H9 (cell line): ENCODE measurements at regions not wholly inside any gene's neighbourhood (a gene's known extent, or its start where the extent isn't known, plus 50 kb on each side); places are given as distances from the start of the nearest gene placed in this dataset.

ENCODE experiments used
- DNase-seq: peaks from one replicate; pipeline ENCODE4 v3.0.0-alpha.2; 2017
- H2AFZ ChIP-seq: one replicate; pipeline ENCODE4 v1.6.1; 2013; ENCODE audit warnings: mild to moderate bottlenecking, low read length, control low read depth, moderate library complexity
- H2AK5ac ChIP-seq: 2 replicates; pipeline ENCODE4 v1.6.1; 2013; ENCODE audit warnings: low read length, control low read depth, mixed read lengths; ENCODE audit not compliant: insufficient read length
- H2BK120ac ChIP-seq: one replicate; pipeline ENCODE4 v1.6.1; 2013; ENCODE audit warnings: low read depth, mild to moderate bottlenecking, low read length, control low read depth, inconsistent platforms; ENCODE audit not compliant: poor library complexity, severe bottlenecking
- H2BK12ac ChIP-seq: 2 replicates; pipeline ENCODE4 v1.6.1; 2013; ENCODE audit warnings: low read length, control low read depth, mixed read lengths, low read depth; ENCODE audit not compliant: insufficient read length
- H2BK15ac ChIP-seq: 2 replicates; pipeline ENCODE4 v1.6.1; 2013; ENCODE audit warnings: low read depth, low read length, control low read depth
- H2BK20ac ChIP-seq: one replicate; pipeline ENCODE4 v1.6.1; 2013; ENCODE audit warnings: low read depth, mild to moderate bottlenecking, low read length, control low read depth, inconsistent platforms; ENCODE audit not compliant: poor library complexity, severe bottlenecking
- H2BK5ac ChIP-seq: 2 replicates; pipeline ENCODE4 v1.6.1; 2013; ENCODE audit warnings: low read length, control low read depth, mixed read lengths; ENCODE audit not compliant: insufficient read length
- H3K14ac ChIP-seq: 2 replicates; pipeline ENCODE4 v1.6.1; 2013; ENCODE audit warnings: low read length, control low read depth; ENCODE audit not compliant: insufficient read depth
- H3K18ac ChIP-seq: 2 replicates; pipeline ENCODE4 v1.6.1; 2013; ENCODE audit warnings: low read depth, mild to moderate bottlenecking, mixed read lengths, low read length, control low read depth; ENCODE audit not compliant: insufficient read length
- H3K23ac ChIP-seq: 2 replicates; pipeline ENCODE4 v1.6.1; 2013; ENCODE audit warnings: low read length, control low read depth, mixed read lengths, low read depth; ENCODE audit not compliant: insufficient read length
- H3K23me2 ChIP-seq: 2 replicates; pipeline ENCODE4 v1.6.1; 2013; ENCODE audit warnings: low read depth, mild to moderate bottlenecking, mixed read lengths, low read length, control low read depth; ENCODE audit not compliant: insufficient read length, poor library complexity, severe bottlenecking
- H3K27ac ChIP-seq: 2 replicates; pipeline ENCODE4 v1.5.1; 2013; ENCODE audit warnings: low read length, control low read depth, mixed read lengths, low read depth; ENCODE audit not compliant: insufficient read length
- H3K27me3 ChIP-seq: 2 replicates; pipeline ENCODE4 v1.6.1; 2013; ENCODE audit warnings: low read length, control low read depth, inconsistent platforms; ENCODE audit not compliant: insufficient read depth
- H3K4ac ChIP-seq: 2 replicates; pipeline ENCODE4 v1.6.1; 2013; ENCODE audit warnings: low read depth, mild to moderate bottlenecking, control low read depth, inconsistent platforms, low read length, moderate library complexity
- H3K4me1 ChIP-seq: 2 replicates; pipeline ENCODE4 v1.6.1; 2013; ENCODE audit warnings: low read length, control low read depth, inconsistent platforms; ENCODE audit not compliant: insufficient read depth
- H3K4me2 ChIP-seq: 2 replicates; pipeline ENCODE4 v1.6.1; 2013; ENCODE audit warnings: low read length, control low read depth, mixed read lengths; ENCODE audit not compliant: insufficient read length, insufficient read depth
- H3K56ac ChIP-seq: 2 replicates; pipeline ENCODE4 v1.6.1; 2013; ENCODE audit warnings: low read depth, mild to moderate bottlenecking, mixed read lengths, low read length, control low read depth; ENCODE audit not compliant: insufficient read length
- H3K79me1 ChIP-seq: 2 replicates; pipeline ENCODE4 v1.6.1; 2013; ENCODE audit warnings: low read depth, mild to moderate bottlenecking, moderate library complexity, low read length, control low read depth, inconsistent platforms; ENCODE audit not compliant: insufficient read depth, poor library complexity, severe bottlenecking
- H3K79me2 ChIP-seq: 2 replicates; pipeline ENCODE4 v1.6.1; 2013; ENCODE audit warnings: low read length, control low read depth, inconsistent platforms; ENCODE audit not compliant: insufficient read depth
- H3K9ac ChIP-seq: 2 replicates; pipeline ENCODE4 v1.6.1; 2013; ENCODE audit warnings: low read length, control low read depth, mixed read lengths; ENCODE audit not compliant: insufficient read length; ENCODE audit errors: extremely low read depth
- H3K9me3 ChIP-seq: one replicate; pipeline ENCODE4 v1.6.1; 2013; ENCODE audit warnings: low read depth, low read length, inconsistent platforms; ENCODE audit not compliant: control insufficient read depth
- H3T11ph ChIP-seq: one replicate; pipeline ENCODE4 v1.6.1; 2013; ENCODE audit warnings: mild to moderate bottlenecking, low read length, control low read depth, inconsistent platforms
- H4K20me1 ChIP-seq: one replicate; pipeline ENCODE4 v1.6.1; 2013; ENCODE audit not compliant: control insufficient read depth, insufficient read length, insufficient read depth
- H4K5ac ChIP-seq: 2 replicates; pipeline ENCODE4 v1.6.1; 2013; ENCODE audit warnings: low read depth, mild to moderate bottlenecking, mixed read lengths, low read length, control low read depth; ENCODE audit not compliant: insufficient read length
- H4K8ac ChIP-seq: replicated peaks from 2 replicates; pipeline ENCODE4 v1.6.1; 2013; ENCODE audit warnings: low read length, control low read depth, mixed read lengths, low read depth; ENCODE audit not compliant: insufficient read length
- H4K91ac ChIP-seq: 2 replicates; pipeline ENCODE4 v1.6.1; 2013; ENCODE audit warnings: low read depth, mild to moderate bottlenecking, moderate library complexity, mixed read lengths, low read length, control low read depth; ENCODE audit not compliant: insufficient read length
- H3K27ac Mint-ChIP-seq, 3 experiments: 2 replicates in 2 of 3; 3 replicates in 1 of 3; pipeline ENCODE4 v1.8.0; 2020 to 2021; ENCODE audit warnings: mixed read lengths in 3 of 3, mild to moderate bottlenecking in 1 of 3, moderate library complexity in 1 of 3
- H3K27me3 Mint-ChIP-seq: 2 replicates; pipeline ENCODE4 v1.8.0; 2021; ENCODE audit warnings: low read depth, mild to moderate bottlenecking, moderate library complexity, mixed read lengths
- H3K36me3 Mint-ChIP-seq, 3 experiments: 2 replicates in 2 of 3; 3 replicates in 1 of 3; pipeline ENCODE4 v1.8.0; 2020 to 2021; ENCODE audit warnings: low read depth in 3 of 3, mixed read lengths in 3 of 3; ENCODE audit not compliant: insufficient read depth in 1 of 3
- H3K4me1 Mint-ChIP-seq, 2 experiments: 2 replicates each; pipeline ENCODE4 v1.8.0; 2020; ENCODE audit warnings: mixed read lengths in 2 of 2
- H3K4me3 Mint-ChIP-seq, 2 experiments: 2 replicates in 1 of 2; 3 replicates in 1 of 2; pipeline ENCODE4 v1.8.0; 2020 to 2021; ENCODE audit warnings: mild to moderate bottlenecking in 2 of 2, mixed read lengths in 2 of 2, moderate library complexity in 1 of 2
- H3K9me3 Mint-ChIP-seq, 2 experiments: 2 replicates in 1 of 2; 3 replicates in 1 of 2; pipeline ENCODE4 v1.8.0; 2020; ENCODE audit warnings: mild to moderate bottlenecking in 2 of 2, mixed read lengths in 2 of 2, moderate library complexity in 1 of 2
- CTCF ChIP-seq: fragments of 200-600 bp; sonication (generic); conservative IDR thresholded peaks from 3 replicates; pipeline ENCODE4 v1.8.0; 2021; ENCODE audit warnings: antibody characterized with exemption, mild to moderate bottlenecking
- WGBS: extraction: QIAGEN DNeasy Blood & Tissue Kit; methylation state at CpG from one replicate; pipeline ENCODE4 v1.1.7; 2013; ENCODE audit warnings: missing lambda C conversion rate, low lambda C conversion rate, mixed read lengths; ENCODE audit not compliant: insufficient read length; ENCODE audit errors: extremely low coverage; 5-methylcytosine and 5-hydroxymethylcytosine counted together

GRCh38 chr9:129524582-129525270, 96.2 kb downstream of the C9orf50 start:
- peak overlapping the region; percentile 49 for H3K14ac ChIP-seq
- H3K79me2 ChIP-seq = no peaks in the 10 kb centered on the region
- H2AK5ac ChIP-seq = no peak overlapping the region
- H3K23me2 ChIP-seq = no peaks in the 10 kb centered on the region
- no peak overlapping the region for H4K8ac ChIP-seq
- no peak overlapping the region for H2BK15ac ChIP-seq
- H3K27me3 ChIP-seq = no peaks in the 10 kb centered on the region
- no peak overlapping the region for H3K4ac ChIP-seq
- H3K27ac Mint-ChIP-seq = no peak overlapping the region
- TF ChIP-seq CTCF = no peak
- H3K4me3 Mint-ChIP-seq = no peak overlapping the region
- peaks cover 0 to 11% (median 2%) of the 10 kb centered on the region in 3 experiments; a peak in 3 of 7 replicates for H3K36me3 Mint-ChIP-seq
- H3K27ac ChIP-seq = no peak overlapping the region
- no peak overlapping the region for H2BK20ac ChIP-seq
- H3K27me3 Mint-ChIP-seq = no peaks in the 10 kb centered on the region; the same call in 1 of the 2 replicates
- H3T11ph ChIP-seq = no peak overlapping the region
- no CpG with 5 or more reads among the region's 17 CpGs for WGBS
- no peaks in the 10 kb centered on the region for H3K9me3 ChIP-seq
- H3K23ac ChIP-seq = no peak overlapping the region
- no peaks in the 10 kb centered on the region for H4K20me1 ChIP-seq
- H3K56ac ChIP-seq = no peak overlapping the region
- H3K4me2 ChIP-seq = no peak overlapping the region
- H3K4me1 Mint-ChIP-seq = peaks cover 23 to 28% of the 10 kb centered on the region in 2 experiments
- no peak overlapping the region for H2BK5ac ChIP-seq
- no peak overlapping the region for H4K5ac ChIP-seq
- peaks cover 10% of the 10 kb centered on the region; the same call in 1 of the 2 replicates for H3K4me1 ChIP-seq
- H2BK120ac ChIP-seq = no peak overlapping the region
- DNase-seq = no peak
- H3K9ac ChIP-seq = no peak overlapping the region
- H2BK12ac ChIP-seq = no peak overlapping the region
- no peak overlapping the region for H2AFZ ChIP-seq
- no peak overlapping the region for H3K18ac ChIP-seq
- no peak overlapping the region for H4K91ac ChIP-seq
- H3K9me3 Mint-ChIP-seq = peaks cover 4 to 14% of the 10 kb centered on the region in 2 experiments
- no peaks in the 10 kb centered on the region for H3K79me1 ChIP-seq
